GM12878 (cell line): ENCODE measurements at regions not wholly inside any gene's neighbourhood (a gene's known extent, or its start where the extent isn't known, plus 50 kb on each side); places are given as distances from the start of the nearest gene placed in this dataset.

Source experiments
- TF ChIP-seq, protein P1 (sequence below): IDR thresholded peaks from 2 replicates; pipeline ENCODE4 v1.6.1; 2011; ENCODE audit warnings: borderline replicate concordance, low read depth, mild to moderate bottlenecking, moderate library complexity, low read length; ENCODE audit not compliant: insufficient read depth, poor library complexity, severe bottlenecking
- TF ChIP-seq, protein P2 (sequence below): fragments of 450-650 bp; IDR thresholded peaks from 2 replicates; pipeline ENCODE4 v1.6.1; 2018; ENCODE audit warnings: borderline replicate concordance, mild to moderate bottlenecking; ENCODE audit not compliant: partially characterized antibody
- TF ChIP-seq, protein P3 (sequence below): IDR thresholded peaks from 2 replicates; pipeline ENCODE4 v1.6.1; 2011; ENCODE audit warnings: borderline replicate concordance, low read depth, mild to moderate bottlenecking, moderate library complexity, mixed read lengths, low read length; ENCODE audit not compliant: insufficient read depth; ENCODE audit errors: extremely low read length
- TF ChIP-seq, protein P4 (sequence below): IDR thresholded peaks from 2 replicates; pipeline ENCODE4 v1.6.1; 2011; ENCODE audit warnings: low read depth, low read length, improper control_type of control experiment, borderline replicate concordance

DNA sequence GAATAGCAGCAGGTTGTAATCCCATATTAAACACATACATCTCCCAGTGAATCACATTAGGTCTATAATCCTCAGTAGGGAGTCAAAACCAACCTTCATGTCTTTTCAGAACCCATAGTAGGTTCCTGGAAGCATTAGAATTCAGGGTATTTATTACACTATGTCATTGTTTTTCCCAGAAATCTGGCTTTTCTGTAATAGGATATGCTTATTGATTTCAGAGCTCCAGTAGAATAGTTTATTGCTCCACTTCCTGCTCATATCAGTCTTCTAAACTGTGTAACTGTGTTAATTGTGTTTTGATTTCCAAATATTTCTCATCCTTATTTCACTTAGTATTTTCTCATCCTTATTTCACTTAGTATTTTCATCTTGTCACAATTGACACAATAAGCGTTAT is 268.0 kb downstream of the CCDC59 start (continued):
- TF ChIP-seq, protein P1, sequence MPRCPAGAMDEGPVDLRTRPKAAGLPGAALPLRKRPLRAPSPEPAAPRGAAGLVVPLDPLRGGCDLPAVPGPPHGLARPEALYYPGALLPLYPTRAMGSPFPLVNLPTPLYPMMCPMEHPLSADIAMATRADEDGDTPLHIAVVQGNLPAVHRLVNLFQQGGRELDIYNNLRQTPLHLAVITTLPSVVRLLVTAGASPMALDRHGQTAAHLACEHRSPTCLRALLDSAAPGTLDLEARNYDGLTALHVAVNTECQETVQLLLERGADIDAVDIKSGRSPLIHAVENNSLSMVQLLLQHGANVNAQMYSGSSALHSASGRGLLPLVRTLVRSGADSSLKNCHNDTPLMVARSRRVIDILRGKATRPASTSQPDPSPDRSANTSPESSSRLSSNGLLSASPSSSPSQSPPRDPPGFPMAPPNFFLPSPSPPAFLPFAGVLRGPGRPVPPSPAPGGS = no peak
- TF ChIP-seq, protein P2, sequence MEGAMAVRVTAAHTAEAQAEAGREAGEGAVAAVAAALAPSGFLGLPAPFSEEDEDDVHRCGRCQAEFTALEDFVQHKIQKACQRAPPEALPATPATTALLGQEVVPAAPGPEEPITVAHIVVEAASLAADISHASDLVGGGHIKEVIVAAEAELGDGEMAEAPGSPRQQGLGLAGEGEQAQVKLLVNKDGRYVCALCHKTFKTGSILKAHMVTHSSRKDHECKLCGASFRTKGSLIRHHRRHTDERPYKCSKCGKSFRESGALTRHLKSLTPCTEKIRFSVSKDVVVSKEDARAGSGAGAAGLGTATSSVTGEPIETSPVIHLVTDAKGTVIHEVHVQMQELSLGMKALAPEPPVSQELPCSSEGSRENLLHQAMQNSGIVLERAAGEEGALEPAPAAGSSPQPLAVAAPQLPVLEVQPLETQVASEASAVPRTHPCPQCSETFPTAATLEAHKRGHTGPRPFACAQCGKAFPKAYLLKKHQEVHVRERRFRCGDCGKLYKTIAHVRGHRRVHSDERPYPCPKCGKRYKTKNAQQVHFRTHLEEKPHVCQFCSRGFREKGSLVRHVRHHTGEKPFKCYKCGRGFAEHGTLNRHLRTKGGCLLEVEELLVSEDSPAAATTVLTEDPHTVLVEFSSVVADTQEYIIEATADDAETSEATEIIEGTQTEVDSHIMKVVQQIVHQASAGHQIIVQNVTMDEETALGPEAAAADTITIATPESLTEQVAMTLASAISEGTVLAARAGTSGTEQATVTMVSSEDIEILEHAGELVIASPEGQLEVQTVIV = no peak
- TF ChIP-seq, protein P3, sequence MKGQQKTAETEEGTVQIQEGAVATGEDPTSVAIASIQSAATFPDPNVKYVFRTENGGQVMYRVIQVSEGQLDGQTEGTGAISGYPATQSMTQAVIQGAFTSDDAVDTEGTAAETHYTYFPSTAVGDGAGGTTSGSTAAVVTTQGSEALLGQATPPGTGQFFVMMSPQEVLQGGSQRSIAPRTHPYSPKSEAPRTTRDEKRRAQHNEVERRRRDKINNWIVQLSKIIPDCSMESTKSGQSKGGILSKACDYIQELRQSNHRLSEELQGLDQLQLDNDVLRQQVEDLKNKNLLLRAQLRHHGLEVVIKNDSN = no peak
- TF ChIP-seq, protein P4, sequence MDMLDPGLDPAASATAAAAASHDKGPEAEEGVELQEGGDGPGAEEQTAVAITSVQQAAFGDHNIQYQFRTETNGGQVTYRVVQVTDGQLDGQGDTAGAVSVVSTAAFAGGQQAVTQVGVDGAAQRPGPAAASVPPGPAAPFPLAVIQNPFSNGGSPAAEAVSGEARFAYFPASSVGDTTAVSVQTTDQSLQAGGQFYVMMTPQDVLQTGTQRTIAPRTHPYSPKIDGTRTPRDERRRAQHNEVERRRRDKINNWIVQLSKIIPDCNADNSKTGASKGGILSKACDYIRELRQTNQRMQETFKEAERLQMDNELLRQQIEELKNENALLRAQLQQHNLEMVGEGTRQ = no peak
- TF ChIP-seq, all 136 proteins: peak for 0
